ENCODE measurements at regions not wholly inside any gene's neighbourhood (a gene's known extent, or its start where the extent isn't known, plus 50 kb on each side); places are given as distances from the start of the nearest gene placed in this dataset.

- TF ChIP-seq YY1 (IDR thresholded peaks at IDR 0.05; ENCODE audit: insufficient read depth, insufficient read length) = no peak
- TF ChIP-seq ZNF274 (IDR thresholded peaks at IDR 0.05; ENCODE audit: low read depth, low read length) = no peak
These were observed 158.1 kb downstream of the ATP23 start for GRCh38 chr12:58099476-58099875.
